Coronary artery (tissue), 2 donors: ENCODE measurements at regions not wholly inside any gene's neighbourhood (a gene's known extent, or its start where the extent isn't known, plus 50 kb on each side); places are given as distances from the start of the nearest gene placed in this dataset.

Experiments
- DNase-seq: peaks from one replicate; pipeline ENCODE4 v3.0.0-alpha.2; 2017; ENCODE audit warnings: low spot score
- H3K27ac ChIP-seq, 2 donors: fragments of 200-600 bp; sonication (generic); one replicate each; pipeline ENCODE4 v1.5.1; 2016 to 2019
- H3K4me3 ChIP-seq: fragments of 200-600 bp; sonication (generic); 2 replicates; pipeline ENCODE4 v1.5.1; 2016; ENCODE audit warnings: mild to moderate bottlenecking, moderate library complexity
- TF ChIP-seq, protein P1 (sequence below): fragments of 200-600 bp; sonication (generic); IDR thresholded peaks from one replicate; pipeline ENCODE4 v1.5.1; 2019; ENCODE audit warnings: antibody characterized with exemption

DNA sequence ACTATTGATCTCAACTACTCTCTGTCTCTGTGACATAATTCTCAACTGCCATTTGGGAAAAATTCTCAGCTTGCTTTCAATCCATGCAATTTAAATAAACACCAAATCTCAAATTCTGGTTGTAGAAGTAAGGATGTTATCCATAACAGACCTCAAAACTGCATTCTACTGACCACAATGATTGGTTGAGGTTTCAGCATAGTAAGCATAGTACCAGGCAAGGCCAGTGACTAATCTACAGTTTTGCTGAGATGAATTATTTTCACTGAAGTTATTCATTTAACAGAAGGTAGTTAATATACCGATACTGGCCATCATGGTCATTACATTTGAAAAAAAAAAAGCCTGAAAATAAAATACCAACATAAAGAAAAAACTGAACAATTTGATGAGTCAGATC lies 488.0 kb upstream of the CDH18 start:
- Histone ChIP-seq H3K27ac (no peak overlapping the region), H3K4me3 (no peak overlapping the region)
- TF ChIP-seq, protein P1, sequence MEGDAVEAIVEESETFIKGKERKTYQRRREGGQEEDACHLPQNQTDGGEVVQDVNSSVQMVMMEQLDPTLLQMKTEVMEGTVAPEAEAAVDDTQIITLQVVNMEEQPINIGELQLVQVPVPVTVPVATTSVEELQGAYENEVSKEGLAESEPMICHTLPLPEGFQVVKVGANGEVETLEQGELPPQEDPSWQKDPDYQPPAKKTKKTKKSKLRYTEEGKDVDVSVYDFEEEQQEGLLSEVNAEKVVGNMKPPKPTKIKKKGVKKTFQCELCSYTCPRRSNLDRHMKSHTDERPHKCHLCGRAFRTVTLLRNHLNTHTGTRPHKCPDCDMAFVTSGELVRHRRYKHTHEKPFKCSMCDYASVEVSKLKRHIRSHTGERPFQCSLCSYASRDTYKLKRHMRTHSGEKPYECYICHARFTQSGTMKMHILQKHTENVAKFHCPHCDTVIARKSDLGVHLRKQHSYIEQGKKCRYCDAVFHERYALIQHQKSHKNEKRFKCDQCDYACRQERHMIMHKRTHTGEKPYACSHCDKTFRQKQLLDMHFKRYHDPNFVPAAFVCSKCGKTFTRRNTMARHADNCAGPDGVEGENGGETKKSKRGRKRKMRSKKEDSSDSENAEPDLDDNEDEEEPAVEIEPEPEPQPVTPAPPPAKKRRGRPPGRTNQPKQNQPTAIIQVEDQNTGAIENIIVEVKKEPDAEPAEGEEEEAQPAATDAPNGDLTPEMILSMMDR = no peak
- DNase-seq = no peak

DNA sequence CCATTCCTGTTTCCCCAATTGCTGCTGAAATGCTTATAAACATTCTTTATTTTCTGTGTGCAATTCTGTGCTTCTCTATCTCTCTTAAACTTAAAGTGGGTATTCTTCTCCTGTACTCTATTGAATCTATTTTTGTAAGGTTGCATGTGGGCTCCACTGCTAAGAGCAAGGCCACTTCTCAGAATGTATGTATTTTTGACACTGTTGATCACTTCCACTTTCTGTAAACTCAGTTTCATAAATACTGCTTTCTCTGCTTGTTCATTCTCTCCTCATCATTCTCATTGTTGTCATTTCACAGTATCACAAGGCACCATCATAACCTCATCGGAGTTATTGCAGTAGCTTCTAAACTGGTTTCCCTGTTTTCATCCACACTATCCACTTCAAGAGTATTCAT lies 483.0 kb upstream of the CDH18 start:
- TF ChIP-seq, protein P1 = no peak

DNA sequence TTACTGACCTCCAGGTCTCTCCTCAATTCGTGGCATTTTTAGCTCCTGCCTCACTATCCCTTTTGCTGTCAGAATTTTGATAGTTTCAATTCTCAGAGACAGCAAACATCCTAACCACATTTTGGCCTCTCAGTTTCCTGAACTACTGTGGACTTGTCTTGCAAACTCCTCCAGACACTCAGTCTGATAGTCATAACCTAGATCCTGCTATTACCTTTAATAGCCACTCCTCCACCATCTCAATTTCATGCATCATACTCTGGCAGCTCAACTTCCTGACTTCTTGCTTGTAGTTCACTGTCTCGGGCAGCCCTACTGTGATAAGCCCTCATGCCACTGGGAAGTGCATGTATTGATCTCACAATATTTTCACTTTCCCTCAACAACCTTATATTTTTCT lies 481.8 kb upstream of the CDH18 start:
- DNase-seq = no peak
- TF ChIP-seq, protein P1 = no peak
- H3K4me3 ChIP-seq = no peak overlapping the region
- no peak overlapping the region for H3K27ac ChIP-seq

More for the DNA sequence above, 483.0 kb upstream of the CDH18 start:
- Histone ChIP-seq H3K4me3 (no peak overlapping the region), H3K27ac (no peak overlapping the region)
- no peak for DNase-seq

DNA sequence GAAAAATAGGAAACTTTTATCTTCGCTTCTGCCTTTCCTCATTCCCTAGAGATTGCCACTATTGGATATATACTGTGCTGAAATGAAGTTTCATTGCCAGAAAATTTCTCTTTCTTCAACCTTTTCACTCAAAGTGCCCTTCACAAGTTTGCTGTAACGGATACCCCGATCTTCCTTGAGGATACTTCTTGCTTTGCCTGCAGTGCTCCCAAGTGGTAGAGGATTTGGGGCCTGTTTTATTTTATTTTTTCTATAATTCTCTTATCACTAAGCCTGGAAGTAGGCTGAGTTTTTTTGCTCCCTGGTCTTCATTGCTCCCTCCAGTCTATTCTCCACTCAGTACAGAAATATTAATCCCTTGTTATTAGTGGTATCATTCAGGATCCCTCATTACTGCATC lies 481.4 kb upstream of the CDH18 start:
- no peak overlapping the region for H3K4me3 ChIP-seq
- TF ChIP-seq, protein P1 = no peak

DNA sequence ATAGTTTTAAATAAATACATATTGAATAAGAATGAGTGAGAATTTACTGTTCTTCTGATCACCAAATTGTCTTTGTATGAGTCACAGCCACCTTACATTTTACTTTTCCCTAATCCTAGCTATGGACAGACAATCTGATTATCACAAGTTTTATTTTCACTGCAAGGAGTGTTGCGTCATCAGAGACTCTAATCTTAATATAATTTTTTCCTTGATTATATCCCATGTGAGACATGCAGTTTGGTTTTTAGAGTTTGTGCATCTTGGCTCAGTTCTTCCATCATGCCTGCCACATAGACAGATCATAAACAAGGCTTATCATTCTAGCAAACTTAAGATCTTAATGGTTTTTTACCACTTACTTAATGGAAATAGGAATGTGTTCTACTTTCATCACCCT lies 478.5 kb upstream of the CDH18 start:
- no peak overlapping the region for H3K27ac ChIP-seq
- H3K4me3 ChIP-seq = no peak overlapping the region
- DNase-seq = no peak
- TF ChIP-seq, protein P1 = no peak

More for the DNA sequence above, 481.4 kb upstream of the CDH18 start:
- no peak overlapping the region for H3K27ac ChIP-seq
- no peak for DNase-seq

DNA sequence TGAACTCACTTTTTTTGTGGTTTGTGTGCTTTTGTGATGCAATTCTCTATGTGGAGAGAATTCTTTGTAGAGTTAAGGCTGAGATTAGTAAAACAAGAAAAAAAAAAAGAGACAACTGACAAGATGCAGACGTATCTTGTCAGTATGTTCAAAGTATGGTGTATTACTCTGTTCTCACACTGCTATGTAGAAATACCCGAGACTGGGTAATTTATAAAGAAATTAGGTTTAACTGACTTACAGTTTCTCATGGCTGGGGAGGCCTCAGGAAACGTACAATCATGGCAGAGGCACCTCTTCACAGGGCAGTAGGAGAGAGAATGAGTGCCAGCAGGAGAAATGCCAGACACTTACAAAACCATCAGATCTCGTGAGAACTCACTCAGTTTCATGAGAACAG lies 475.2 kb upstream of the CDH18 start:
- no peak for DNase-seq
- H3K4me3 ChIP-seq = no peak overlapping the region
- TF ChIP-seq, protein P1 = no peak
- H3K27ac ChIP-seq = no peak overlapping the region

DNA sequence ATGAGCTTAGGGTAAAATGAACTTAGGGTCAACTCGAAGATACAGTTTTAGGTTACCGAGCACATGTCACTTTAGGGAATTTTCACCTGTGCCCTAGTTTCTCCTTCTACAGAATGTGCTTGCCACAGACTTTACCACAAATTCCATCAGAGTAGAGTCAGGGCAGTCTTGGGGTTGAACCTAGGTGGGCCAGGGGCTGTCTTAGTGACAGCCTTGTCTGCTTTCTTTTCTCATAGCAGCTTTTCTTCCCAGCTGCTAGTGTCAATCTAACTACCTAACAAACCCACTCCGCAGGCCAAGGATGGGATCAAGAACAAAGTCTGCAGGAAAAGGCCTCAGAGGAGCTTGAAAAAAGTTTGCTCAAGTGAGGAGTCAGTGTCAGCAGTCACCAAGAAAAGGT lies 458.1 kb upstream of the CDH18 start:
- DNase-seq = no peak
- no peak overlapping the region for H3K27ac ChIP-seq
- TF ChIP-seq, protein P1 = no peak
- no peak overlapping the region for H3K4me3 ChIP-seq
